Mucosa of descending colon (tissue), 3 donors: ENCODE measurements at regions not wholly inside any gene's neighbourhood (a gene's known extent, or its start where the extent isn't known, plus 50 kb on each side); places are given as distances from the start of the nearest gene placed in this dataset.

Source experiments
- ATAC-seq: fragments of 200-7000 bp; cut with Tn5 transposase; one replicate; pipeline ENCODE4 v1.9.1; 2020; ENCODE audit warnings: mild to moderate bottlenecking, moderate library complexity
- DNase-seq, 3 donors: peaks; one replicate each; pipeline ENCODE4 v3.0.0-alpha.2; 2020
- H3K36me3 ChIP-seq: fragments of 200-600 bp; one replicate; pipeline ENCODE4 v1.8.0; 2021; ENCODE audit warnings: low read depth, mild to moderate bottlenecking
- H3K4me1 ChIP-seq: fragments of 200-600 bp; one replicate; pipeline ENCODE4 v1.8.0; 2021; ENCODE audit warnings: low read depth, mild to moderate bottlenecking
- H3K4me3 ChIP-seq: fragments of 200-600 bp; one replicate; pipeline ENCODE4 v1.8.0; 2021; ENCODE audit warnings: mild to moderate bottlenecking
- H3K9me3 ChIP-seq: fragments of 200-600 bp; one replicate; pipeline ENCODE4 v1.8.0; 2021; ENCODE audit warnings: mild to moderate bottlenecking
- CTCF ChIP-seq: fragments of 200-600 bp; IDR thresholded peaks from one replicate; pipeline ENCODE4 v1.8.0; 2022; ENCODE audit warnings: antibody characterized with exemption, mild to moderate bottlenecking
- intact Hi-C, 2 donors: fragments of 100-400 bp; cut with DNase I in 1 of 2; cut with micrococcal nuclease in 1 of 2; formaldehyde crosslinking; loops; one replicate each; pipeline versions ENCODE4 v1.11.0 to v1.11.1; 2022; cut with DNase I, micrococcal nuclease
- donor health status: DM: no; HTN: no; CAD: no; lungs with moderate emphysema.
- donor health status: DM: no; HTN: no; CAD: no.
- donor health status: DM: no; HTN: yes; CAD: no.

- H3K36me3 ChIP-seq: no peaks in the 10 kb centered on the region
- no peak overlapping the region for H3K4me3 ChIP-seq
- H3K9me3 ChIP-seq: peaks cover 3% of the 10 kb centered on the region
- intact Hi-C loops: no loop called here
- TF ChIP-seq CTCF: no peak
- ATAC-seq: no peak
- H3K4me1 ChIP-seq: no peaks in the 10 kb centered on the region
- no peak for DNase-seq
These were observed 324.8 kb downstream of the SMOC2 start for GRCh38 chr6:168765752-168766151.

GRCh38 chr6:168756009-168756634, 315.1 kb downstream of the SMOC2 start:
- no peak for ATAC-seq
- DNase-seq: no peak
- Histone ChIP-seq H3K4me1 (no peaks in the 10 kb centered on the region), H3K4me3 (no peak overlapping the region), H3K9me3 (no peaks in the 10 kb centered on the region), H3K36me3 (no peaks in the 10 kb centered on the region)
- intact Hi-C loops: no loop called here
- TF ChIP-seq CTCF: no peak

- Histone ChIP-seq H3K9me3 (no peaks in the 10 kb centered on the region), H3K36me3 (no peaks in the 10 kb centered on the region), H3K4me3 (no peak overlapping the region), H3K4me1 (no peaks in the 10 kb centered on the region)
- DNase-seq (no peak), ATAC-seq (no peak)
- TF ChIP-seq CTCF: no peak
- intact Hi-C loops: no loop called here
These were observed 305.7 kb downstream of the SMOC2 start for GRCh38 chr6:168746643-168747042.

- DNase-seq (no peak), ATAC-seq (no peak)
- Histone ChIP-seq H3K9me3 (no peaks in the 10 kb centered on the region), H3K4me1 (no peaks in the 10 kb centered on the region), H3K36me3 (no peaks in the 10 kb centered on the region), H3K4me3 (no peak overlapping the region)
- no peak for TF ChIP-seq CTCF
- intact Hi-C loops: no loop called here
These were observed 305.0 kb downstream of the SMOC2 start for GRCh38 chr6:168746013-168746412.

GRCh38 chr6:168744861-168745260, 303.9 kb downstream of the SMOC2 start:
- Histone ChIP-seq H3K4me3 (no peak overlapping the region), H3K36me3 (no peaks in the 10 kb centered on the region), H3K9me3 (no peaks in the 10 kb centered on the region), H3K4me1 (no peaks in the 10 kb centered on the region)
- ATAC-seq (no peak), DNase-seq (no peak)
- TF ChIP-seq CTCF: no peak
- intact Hi-C loops: no loop called here
